ENCODE measurements at regions not wholly inside any gene's neighbourhood (a gene's known extent, or its start where the extent isn't known, plus 50 kb on each side); places are given as distances from the start of the nearest gene placed in this dataset.

- DNase-seq (ENCODE audit: low spot score) = no peak
These were observed 211.9 kb downstream of the HRH4 start for GRCh38 chr18:24672165-24672941.

GRCh38 chr18:24674200-24674599 lies 213.8 kb downstream of the HRH4 start:
- DNase-seq (ENCODE audit: low spot score) = no peak

- DNase-seq (ENCODE audit: low spot score) = no peak
These were observed 214.2 kb downstream of the HRH4 start for GRCh38 chr18:24674605-24675004.

GRCh38 chr18:24677011-24677410 lies 216.6 kb downstream of the HRH4 start:
- DNase-seq (ENCODE audit: low spot score) = no peak

GRCh38 chr18:24678107-24678506 lies 217.7 kb downstream of the HRH4 start:
- no peak for DNase-seq (ENCODE audit: low spot score)

- DNase-seq (ENCODE audit: low spot score) = no peak
These were observed 218.2 kb downstream of the HRH4 start for GRCh38 chr18:24678626-24679025.

GRCh38 chr18:24679062-24679461 lies 218.6 kb downstream of the HRH4 start:
- DNase-seq (ENCODE audit: low spot score) = no peak

GRCh38 chr18:24683925-24684324 lies 223.5 kb downstream of the HRH4 start:
- DNase-seq (ENCODE audit: low spot score) = peak; percentile 5

- no peak for DNase-seq (ENCODE audit: low spot score)
These were observed 225.0 kb downstream of the HRH4 start for GRCh38 chr18:24685254-24685959.

- no peak for DNase-seq (ENCODE audit: low spot score)
These were observed 234.7 kb downstream of the HRH4 start for GRCh38 chr18:24695168-24695567.

GRCh38 chr18:24702001-24702515 lies 241.6 kb downstream of the HRH4 start:
- no peak for DNase-seq (ENCODE audit: low spot score)

GRCh38 chr18:24703316-24703715 lies 242.9 kb downstream of the HRH4 start:
- no peak for DNase-seq (ENCODE audit: low spot score)

GRCh38 chr18:24704946-24705630 lies 244.7 kb downstream of the HRH4 start:
- no peak for DNase-seq (ENCODE audit: low spot score)

GRCh38 chr18:24710474-24710873 lies 250.0 kb downstream of the HRH4 start:
- DNase-seq (ENCODE audit: low spot score) = no peak

GRCh38 chr18:24719791-24720190 lies 259.4 kb downstream of the HRH4 start:
- DNase-seq (ENCODE audit: low spot score) = no peak

GRCh38 chr18:24721388-24721787 lies 261.0 kb downstream of the HRH4 start:
- DNase-seq (ENCODE audit: low spot score) = no peak

GRCh38 chr18:24725644-24726415 lies 265.4 kb downstream of the HRH4 start:
- DNase-seq (ENCODE audit: low spot score) = no peak

- peak; percentile 29 for DNase-seq (ENCODE audit: low spot score)
These were observed 266.5 kb downstream of the HRH4 start for GRCh38 chr18:24726727-24727492.

- DNase-seq (ENCODE audit: low spot score) = no peak
These were observed 267.2 kb downstream of the HRH4 start for GRCh38 chr18:24727685-24728084.

- DNase-seq (ENCODE audit: low spot score) = no peak
These were observed 270.7 kb downstream of the HRH4 start for GRCh38 chr18:24731158-24731557.

GRCh38 chr18:24731981-24732380 lies 271.5 kb downstream of the HRH4 start:
- DNase-seq (ENCODE audit: low spot score) = no peak
